ENCODE measurements at regions not wholly inside any gene's neighbourhood (a gene's known extent, or its start where the extent isn't known, plus 50 kb on each side); places are given as distances from the start of the nearest gene placed in this dataset.

DNA sequence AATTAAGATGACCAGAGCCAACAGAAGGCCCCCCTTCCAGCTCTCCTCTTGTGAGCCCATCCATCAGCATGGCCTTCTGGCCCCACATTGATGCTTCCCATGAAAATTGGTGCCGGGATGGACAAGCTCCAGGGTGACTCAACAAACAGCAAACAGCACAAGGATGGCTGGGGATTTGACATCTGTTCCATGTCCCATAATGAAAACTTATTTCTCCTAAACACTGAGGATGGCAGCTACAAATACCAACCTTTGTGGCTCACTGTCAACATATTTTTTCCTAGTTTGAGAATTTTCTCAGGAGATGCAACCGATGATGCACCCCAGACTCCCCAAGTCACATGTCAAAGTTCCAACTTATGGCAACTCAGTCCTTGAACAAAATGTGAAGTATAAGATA lies 169.6 kb upstream of the SIX2 start:
- no peak for DNase-seq (ENCODE audit: low spot score)

DNA sequence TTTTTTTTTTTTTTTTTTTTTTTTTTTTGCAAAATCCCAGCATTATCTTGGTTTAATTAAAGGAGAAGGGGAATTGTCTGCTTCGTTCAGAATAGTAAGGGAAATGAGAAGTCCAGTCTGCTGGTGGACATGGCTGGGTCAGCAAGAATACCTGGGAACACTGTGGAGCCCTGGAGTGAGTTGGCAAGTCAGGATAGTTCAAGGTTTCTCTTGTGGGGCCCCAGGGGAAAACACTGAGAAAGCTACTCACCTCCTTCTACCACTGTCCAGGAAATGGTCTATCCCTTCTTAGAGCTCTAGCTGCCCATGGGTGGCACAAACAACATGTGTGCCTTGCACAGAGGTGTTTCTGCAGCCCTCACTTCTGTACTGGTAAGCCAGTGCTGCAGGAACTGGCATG lies 169.1 kb upstream of the SIX2 start:
- no peak for DNase-seq (ENCODE audit: low spot score)

DNA sequence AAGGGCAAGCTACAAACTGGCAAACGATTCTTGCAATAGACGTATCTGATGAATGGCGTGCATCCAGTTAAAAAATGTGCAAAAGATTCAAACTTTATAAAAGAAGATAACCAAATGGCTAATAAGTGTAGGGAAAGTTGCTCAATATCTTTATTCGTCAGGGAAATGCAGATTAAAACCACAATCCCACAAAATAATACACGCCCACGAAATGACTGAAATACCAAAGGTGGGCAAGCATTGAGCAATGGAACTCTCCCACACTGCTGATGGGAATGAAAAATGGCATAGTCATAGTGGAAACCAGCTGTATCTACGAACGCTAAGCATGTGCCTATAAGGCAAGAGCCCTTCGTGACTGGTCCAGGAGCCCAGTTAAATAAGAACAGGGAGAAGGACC lies 168.6 kb upstream of the SIX2 start:
- peak; percentile 8 for DNase-seq (ENCODE audit: low spot score)

- no peak for DNase-seq (ENCODE audit: low spot score)
Observed at GRCh38 chr2:45176390-45176789, 167.1 kb upstream of the SIX2 start.

DNA sequence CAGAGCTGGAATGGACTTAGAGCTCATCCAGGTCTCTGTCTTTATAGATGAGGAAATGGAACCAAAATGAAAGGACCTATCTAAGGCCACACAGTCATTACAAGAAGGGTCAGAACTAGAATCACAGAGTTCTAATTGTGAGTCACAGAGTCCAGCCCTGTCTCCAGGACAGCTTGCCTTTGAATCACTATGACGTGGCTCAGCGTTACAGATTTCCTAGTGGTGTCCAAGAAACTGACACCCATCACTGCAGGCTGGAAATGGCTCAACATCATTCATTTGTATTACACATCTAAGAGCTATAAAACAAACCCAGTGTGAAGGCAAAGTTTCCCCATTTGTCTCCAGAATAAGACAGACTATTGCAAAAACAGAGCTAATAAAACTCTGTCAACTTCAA lies 164.3 kb upstream of the SIX2 start:
- DNase-seq (ENCODE audit: low spot score), result peak; percentile 15

- DNase-seq (ENCODE audit: low spot score), result no peak
Observed at GRCh38 chr2:45172760-45173392, 163.6 kb upstream of the SIX2 start.

GRCh38 chr2:45172142-45172541 lies 162.9 kb upstream of the SIX2 start:
- DNase-seq (ENCODE audit: low spot score), result no peak

DNA sequence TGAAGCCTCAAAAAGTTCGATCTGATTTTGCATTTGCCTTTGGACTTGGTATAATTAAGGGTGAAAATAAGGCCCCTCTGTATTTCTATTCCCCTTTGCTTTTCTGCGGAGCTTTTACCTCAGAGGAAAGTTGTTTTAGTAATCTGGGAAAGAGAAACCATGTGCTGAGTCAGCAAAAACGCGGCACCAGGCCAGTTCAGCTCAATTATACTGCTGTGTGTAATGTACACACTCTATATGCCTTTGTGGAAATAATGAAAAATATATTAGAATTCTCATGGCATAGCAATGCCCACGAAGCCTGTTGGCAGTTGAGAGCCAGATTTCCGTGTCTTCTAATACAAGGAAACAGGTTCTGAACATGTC lies 161.9 kb upstream of the SIX2 start:
- DNase-seq (ENCODE audit: low spot score), result no peak

DNA sequence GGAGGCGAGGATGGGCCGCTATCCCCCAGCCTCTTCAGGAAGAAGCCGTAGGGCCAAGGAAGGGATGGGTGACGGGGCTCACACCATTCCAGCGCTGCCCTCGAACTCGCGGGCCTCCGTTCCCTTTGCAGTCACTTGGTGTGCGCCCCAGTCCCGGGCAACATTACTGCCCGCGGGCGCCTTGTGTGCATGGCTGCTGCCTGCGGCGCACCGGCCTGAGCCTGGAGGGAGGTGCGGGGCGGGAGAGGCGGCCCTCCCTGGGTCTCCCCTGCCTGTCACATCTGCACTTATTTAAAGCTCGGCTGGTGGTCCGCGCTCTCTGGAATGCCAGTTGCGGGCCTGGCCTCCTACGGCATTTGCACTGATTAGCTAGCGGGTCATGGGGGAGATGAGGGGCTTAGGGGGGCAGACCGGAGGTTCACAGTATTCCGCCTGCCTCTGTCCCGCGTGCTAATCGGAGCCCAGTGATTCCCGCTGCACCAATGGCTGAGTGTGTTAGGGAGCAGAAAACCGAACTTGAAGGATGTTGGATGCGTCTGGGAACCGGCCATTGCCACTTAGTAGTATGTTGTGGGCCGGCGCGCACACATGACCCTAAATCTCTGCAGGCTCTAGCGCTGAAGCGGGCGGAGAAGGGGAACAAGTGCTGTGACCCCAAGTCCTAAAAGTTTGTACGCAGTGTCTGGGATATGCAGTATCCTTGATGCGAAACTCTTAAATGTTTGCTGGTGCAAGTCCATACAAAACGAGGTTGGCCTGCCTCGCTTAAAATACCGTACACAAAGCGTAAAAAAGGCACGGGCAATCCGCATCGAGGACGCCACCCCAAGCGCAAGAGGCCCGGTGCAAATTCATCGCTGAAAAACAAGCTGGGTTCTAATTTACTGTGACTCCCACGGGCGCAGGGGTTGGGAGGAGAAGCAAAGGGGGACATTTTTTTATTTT lies 161.2 kb upstream of the SIX2 start:
- no peak for DNase-seq (ENCODE audit: low spot score)

DNA sequence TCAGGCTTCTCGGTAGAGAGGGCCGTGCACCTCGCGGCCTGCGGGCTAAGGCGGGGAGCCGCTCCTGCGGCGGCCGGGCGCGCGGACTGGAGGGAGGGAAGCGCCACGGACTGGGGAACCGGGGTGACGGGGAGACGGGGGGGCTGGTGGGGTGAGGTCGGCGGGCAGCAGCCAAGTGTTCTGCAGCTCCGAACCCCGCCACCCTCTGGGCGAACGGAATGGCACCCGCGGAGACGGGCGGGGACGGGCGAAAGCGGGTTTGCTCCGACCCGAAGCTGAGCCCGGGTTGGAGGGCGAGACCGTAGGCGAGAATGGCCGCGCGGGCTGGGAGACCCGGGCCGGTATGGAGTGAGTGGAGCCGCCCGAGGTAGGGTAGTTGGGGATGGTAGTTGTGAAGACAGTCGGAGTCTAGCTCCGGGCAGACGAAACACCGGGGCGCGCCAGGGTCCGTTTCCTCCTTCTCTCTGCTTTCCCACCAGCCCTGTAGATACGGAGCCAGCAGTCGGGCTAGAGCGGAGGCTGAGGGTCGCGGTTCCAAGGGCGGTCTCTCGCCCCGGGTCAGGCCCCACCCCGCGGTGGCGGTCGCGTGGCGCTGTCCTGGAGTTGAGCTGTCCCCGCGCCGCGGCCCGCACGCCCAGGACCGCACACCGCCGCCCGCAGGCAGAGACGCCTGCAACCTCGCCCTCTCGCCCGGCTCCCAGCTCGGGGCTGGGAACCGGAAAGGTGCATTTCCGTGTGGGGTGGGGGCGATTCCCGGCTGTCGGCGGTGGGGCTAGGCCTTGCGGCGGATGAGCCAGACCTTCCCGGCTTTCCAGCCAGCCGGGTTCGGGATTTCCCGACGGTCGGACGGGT lies 160.3 kb upstream of the SIX2 start:
- no peak for DNase-seq (ENCODE audit: low spot score)

- no peak for DNase-seq (ENCODE audit: low spot score)
Observed at GRCh38 chr2:45168711-45169338, 159.6 kb upstream of the SIX2 start.

GRCh38 chr2:45167920-45168629 lies 158.8 kb upstream of the SIX2 start:
- DNase-seq (ENCODE audit: low spot score), result no peak

GRCh38 chr2:45166229-45166890 lies 157.1 kb upstream of the SIX2 start:
- no peak for DNase-seq (ENCODE audit: low spot score)

GRCh38 chr2:45162711-45163110 lies 153.5 kb upstream of the SIX2 start:
- no peak for DNase-seq (ENCODE audit: low spot score)

- DNase-seq (ENCODE audit: low spot score), result no peak
Observed at GRCh38 chr2:45156605-45157004, 147.4 kb upstream of the SIX2 start.

- no peak for DNase-seq (ENCODE audit: low spot score)
Observed at GRCh38 chr2:45154606-45155155, 145.4 kb upstream of the SIX2 start.

GRCh38 chr2:45154144-45154543 lies 144.9 kb upstream of the SIX2 start:
- no peak for DNase-seq (ENCODE audit: low spot score)

- DNase-seq (ENCODE audit: low spot score), result no peak
Observed at GRCh38 chr2:45153121-45153520, 143.9 kb upstream of the SIX2 start.

- no peak for DNase-seq (ENCODE audit: low spot score)
Observed at GRCh38 chr2:45152691-45153090, 143.4 kb upstream of the SIX2 start.

GRCh38 chr2:45145073-45145899 lies 136.0 kb upstream of the SIX2 start:
- no peak for DNase-seq (ENCODE audit: low spot score)

All from COLO829 (cell line).